GM18511 (cell line): ENCODE measurements at regions not wholly inside any gene's neighbourhood (a gene's known extent, or its start where the extent isn't known, plus 50 kb on each side); places are given as distances from the start of the nearest gene placed in this dataset.

Source experiments
- ATAC-seq: cut with Tn5 transposase; IDR thresholded peaks from one replicate; pipeline ENCODE4 v1.9.1; 2021; ENCODE audit warnings: mild to moderate bottlenecking, moderate library complexity; ENCODE audit not compliant: unreplicated experiment

DNA sequence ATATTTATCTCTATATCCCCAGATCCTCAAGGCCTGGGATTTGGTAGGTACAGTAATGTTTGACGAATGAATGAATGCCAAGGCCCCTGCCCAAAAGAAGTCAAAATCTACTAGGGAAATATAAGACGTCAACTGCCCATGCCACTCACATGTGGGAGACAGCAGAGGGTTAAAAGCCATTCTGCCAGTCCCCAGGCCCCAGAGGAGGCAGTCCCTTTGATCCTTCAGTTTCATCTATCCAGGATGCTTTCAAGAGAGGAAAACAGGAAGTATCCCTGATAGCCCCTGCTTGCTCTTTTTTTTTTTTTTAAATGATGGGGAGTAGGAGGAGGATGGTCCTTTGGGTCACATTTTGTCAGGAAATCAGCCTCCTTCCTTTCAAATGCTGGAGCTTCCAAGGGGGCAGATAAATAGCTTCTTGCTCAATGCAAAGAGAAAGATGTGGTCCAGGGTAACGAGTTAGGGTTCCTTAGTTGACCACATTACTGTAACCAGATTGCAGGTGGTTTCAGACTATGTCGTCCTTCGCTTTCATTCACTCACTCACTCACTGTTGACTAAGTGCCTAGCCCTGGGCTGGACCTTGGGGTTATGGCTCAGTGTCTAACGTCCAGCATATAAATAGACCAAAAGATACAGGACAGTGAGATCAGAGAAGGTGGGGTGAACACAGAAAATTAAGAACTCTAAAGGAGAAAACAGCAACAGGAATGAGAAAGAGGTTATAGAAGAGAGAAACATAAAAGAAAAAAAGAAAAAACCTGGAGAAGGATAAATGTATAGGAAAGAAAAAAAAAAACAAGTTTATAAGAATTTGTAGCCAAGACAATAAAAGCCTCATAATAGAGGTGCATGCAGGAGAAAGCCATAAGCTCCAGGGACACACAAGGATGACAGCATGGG, 64.6 kb upstream of the PIM1 start:
- ATAC-seq: no peak

DNA sequence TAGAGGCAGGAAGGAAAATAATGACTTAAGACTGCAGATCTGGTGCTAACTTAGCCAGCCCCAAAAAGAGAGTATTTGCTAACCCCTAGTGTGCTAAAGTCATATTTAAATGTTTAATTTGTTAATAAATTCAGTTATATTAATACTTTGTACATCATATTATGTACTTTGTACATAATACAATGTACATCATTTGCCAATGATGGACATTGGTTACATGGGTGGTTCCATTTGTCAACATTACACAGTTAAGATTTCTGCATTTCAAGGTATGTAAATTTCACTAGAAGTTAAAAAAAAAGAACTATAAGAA, 63.9 kb upstream of the PIM1 start:
- ATAC-seq: no peak

DNA sequence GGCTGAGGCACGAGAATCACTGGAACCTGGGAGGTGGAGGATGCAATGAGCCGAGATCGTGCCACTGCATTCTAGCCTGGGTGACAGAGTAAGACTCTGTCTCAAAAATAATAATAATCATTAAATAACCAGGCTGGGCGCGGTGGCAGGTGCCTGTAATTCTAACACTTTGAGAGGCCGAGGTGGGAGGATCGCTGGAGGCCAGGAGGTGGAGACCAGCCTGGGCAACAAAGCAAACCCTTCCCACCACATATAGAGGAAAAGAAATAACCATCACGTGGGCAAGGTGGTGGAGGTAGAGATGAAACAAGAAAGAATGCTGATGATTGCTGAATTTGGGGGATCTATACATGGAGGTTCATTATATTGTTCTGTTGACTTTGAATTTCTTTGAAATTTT, 63.4 kb upstream of the PIM1 start:
- ATAC-seq: no peak

DNA sequence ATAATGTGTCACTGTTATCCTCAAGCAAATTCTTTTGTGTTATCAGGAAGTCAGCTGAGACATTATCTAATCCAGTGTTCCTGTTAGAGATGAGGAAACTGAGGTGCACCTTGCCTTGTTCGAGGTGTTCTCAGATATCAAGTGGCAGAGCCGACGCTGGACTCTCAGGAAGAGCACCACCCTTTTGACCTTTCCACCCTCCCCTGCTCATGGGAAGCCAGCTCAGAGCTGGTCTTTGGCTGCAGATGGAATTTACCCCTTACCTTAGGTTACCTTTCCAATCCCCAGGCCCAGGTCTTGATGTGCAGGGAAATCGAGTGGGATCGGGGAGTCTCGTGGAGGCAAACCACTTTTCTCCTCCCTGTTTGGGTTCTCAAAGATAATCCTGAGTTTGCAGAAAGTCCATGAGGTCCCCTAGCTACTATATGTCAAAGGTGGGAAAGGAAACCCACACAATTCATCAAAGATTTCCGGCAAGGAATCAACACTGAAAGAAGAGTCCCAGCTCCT, 62.9 kb upstream of the PIM1 start:
- no peak for ATAC-seq

DNA sequence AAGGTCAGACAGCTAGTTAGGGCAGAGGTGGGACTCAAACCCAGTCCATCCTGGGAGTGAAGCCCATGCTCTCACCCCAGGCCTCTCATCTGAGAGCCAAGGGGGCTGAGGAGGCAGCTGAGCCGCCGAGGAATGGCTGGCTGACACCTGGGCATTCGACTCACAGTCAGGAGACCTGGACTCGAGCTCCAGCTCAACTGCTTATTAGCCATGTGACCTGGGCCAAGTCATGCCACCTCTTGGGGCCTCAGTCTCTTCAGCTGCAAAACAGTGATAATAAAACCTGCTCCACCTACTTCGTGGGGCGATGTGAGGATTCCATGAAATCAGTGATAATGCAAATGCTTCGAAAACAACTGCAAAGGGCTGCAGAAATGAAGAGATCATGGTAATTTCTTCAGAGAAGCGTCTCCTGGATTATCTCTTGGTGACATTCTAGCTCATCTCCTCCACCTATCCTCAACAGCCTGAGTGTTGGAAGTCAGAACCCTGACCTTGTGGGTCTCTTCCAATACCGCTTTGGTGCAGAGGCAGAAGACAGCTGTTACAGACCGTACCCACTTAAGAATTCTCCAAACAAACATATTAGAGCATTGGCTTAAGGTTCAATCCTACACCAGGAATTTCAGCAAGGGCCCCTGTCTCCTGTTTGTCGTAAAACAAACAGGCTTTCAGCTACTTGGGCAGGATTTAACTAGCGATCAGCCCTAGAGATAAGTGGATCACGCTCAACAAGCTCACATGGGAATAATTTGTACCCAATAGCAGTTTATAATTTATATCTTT, 60.0 kb upstream of the PIM1 start:
- no peak for ATAC-seq

DNA sequence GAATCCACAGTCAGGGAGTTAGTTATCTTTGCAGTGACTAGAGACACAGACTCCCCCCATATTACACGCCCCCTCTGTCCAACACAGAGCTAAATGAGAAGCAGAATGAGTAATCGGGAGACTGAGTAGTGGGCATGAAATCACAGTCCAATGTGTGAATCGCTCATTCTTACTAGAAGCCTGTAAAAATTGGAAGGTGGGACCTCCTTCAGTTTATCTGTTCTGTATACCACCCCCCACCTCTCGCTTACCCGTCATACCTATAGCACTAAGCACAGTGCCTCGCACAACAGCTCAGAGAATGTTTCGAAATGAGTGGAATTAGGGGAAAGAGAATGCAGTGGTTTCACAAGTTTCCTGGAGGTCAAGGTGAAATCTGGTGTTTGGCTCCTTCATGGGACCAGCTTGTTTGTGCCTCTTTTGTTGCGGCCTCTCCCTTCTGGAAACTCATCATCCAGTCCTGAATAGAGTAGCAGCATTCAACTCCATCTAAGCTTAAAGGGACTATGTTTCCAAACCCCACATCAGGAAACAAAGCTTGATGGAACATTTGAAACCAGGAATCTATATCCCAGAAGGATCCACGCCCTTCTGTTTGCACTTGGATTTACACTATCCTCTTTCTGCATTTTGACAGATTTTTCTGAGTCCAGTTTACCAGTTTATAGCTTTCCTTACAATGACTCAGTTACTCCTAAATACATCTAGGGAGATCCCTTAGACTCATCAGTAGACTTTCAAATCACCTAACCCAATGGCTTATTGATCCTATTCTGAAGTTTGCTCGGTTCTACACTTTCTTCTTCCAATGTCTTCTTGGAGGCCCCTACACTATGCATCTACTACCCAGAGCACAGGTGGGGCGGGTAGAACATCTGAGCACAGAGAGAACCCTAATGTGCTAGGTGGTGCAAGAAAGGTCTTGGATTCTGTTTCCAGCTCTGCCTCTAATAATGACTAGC, 59.2 kb upstream of the PIM1 start:
- no peak for ATAC-seq

DNA sequence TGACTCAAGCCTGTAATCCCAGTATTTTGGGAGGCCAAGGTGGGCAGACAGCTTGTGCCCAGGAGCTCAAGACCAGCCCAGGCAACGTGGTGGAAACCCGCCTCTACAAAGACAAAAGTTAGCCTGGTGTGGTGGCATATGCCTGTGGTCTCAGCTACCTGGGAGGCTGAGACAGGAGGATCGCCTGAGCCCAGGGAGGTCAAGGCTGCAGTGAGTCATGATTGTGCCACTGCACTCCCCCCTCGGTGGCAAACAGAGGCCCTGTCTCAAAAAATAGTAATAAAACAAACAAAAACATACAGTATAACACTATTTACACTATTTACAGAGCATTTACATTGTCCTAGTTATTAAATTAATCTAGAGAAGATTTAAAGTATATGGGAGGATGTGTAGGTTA, 56.0 kb upstream of the PIM1 start:
- no peak for ATAC-seq

DNA sequence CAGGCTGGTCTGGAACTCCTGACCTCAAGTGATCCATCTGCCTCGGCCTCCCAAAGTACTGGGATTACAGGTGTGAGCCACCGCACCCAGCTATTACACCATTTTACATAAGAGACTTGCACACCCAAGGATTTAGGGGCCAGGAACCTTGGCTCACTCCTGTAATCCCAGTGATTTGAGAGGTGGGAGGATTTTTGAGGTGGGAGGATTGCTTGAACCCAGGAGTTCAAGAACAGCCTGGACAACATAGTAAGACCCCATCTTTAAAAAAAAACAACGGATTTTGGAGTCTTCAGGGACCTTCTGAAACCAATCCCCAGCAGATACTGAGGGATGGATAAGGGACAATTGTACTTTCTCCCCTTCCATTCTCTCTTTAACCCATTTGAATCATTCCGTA, 55.3 kb upstream of the PIM1 start:
- no peak for ATAC-seq

DNA sequence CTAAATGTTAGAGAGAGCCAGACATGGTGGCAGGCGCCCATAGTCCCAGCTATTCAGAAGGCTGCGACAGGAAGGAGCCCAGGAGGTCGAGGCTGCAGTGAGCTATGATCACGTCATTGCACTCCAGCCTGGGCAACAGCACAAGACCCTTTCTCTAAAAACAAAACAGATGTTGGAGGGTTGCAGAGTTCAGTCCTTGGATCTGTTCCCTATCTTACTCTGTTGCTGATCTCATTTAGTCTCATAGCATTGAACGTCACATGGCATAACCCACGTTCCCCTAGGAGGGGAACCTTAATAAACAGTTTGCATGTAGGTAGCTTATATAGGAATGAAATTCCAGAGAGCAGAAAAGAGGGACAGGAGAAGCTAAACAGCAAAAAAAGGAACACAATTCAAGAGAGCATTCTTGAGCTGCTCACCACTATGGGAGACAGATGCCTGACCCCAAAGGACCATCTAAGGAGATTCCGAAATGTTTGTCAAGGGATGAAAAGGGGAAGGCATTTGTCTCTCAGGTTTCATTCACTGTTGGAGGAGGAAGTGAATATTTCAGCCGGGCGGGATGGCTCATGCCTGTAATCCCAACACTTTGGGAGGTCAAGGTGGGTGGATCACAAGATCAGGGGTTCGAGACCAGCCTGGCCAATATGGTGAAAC, 54.6 kb upstream of the PIM1 start:
- no peak for ATAC-seq

DNA sequence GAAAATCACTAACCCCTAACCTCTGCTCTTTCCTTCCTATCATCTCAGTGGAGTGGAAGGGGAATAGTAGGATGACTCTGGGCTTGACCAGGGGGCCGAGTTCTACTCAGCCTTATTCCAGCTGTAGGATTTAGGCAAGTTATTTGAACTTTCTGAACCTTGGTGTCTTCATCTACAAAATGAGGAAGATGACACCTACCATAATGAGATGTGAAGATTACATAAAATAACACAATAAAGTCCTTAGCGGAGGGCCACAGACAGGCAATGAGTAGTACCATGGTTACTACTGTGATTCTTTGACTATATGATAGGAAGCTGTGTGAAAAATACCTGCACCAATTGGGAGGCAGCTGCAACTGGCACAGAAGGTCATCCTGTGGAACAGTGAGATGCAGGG, 53.6 kb upstream of the PIM1 start:
- ATAC-seq: no peak

DNA sequence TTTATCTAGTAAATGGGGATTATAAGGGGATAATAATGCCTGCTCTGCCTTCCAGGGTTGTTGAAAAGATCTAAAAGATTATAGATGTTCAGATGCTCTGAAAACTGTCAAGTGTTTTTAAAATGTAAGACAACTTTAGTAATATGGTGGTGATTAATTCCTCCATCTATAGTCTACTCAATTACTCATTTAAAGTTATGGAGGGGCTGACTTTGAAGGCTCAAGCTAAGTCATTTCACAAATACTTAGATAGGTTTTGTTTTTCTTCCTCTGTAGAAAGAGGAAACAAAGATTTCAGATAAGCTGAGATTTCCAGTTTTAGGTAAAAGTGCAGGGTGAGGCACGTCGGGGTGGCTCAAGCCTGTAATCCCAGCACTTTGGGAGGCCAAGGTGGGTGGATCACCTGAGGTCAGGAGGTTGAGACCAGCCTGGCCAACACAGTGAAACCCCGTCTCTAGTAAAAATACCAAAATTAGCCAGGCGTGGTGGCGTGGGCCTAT, 50.5 kb upstream of the PIM1 start:
- no peak for ATAC-seq
